ENCODE measurements at regions not wholly inside any gene's neighbourhood (a gene's known extent, or its start where the extent isn't known, plus 50 kb on each side); places are given as distances from the start of the nearest gene placed in this dataset.
A peak's percentile ranks its signal among the peaks of the same experiment; 100 is the strongest.
"Not testable (repeated sequence)": the region's sequence is repeated elsewhere in the genome, so short reads cannot be mapped to it uniquely, and the experiment has no call there.

GRCh38 chr4:159410076-159410777 is 307.3 kb downstream of the RAPGEF2 start:
- no peak for DNase-seq

GRCh38 chr4:159410891-159411290 is 308.0 kb downstream of the RAPGEF2 start:
- no peak for DNase-seq

- no peak for DNase-seq
Measured at GRCh38 chr4:159413306-159413943, 310.5 kb downstream of the RAPGEF2 start.

- no peak for DNase-seq
Measured at GRCh38 chr4:159414305-159414704, 311.4 kb downstream of the RAPGEF2 start.

- DNase-seq, result no peak
Measured at GRCh38 chr4:159416073-159416472, 313.2 kb downstream of the RAPGEF2 start.

GRCh38 chr4:159416996-159417395 is 314.1 kb downstream of the RAPGEF2 start:
- no peak for DNase-seq

GRCh38 chr4:159420162-159421057 is 317.5 kb downstream of the RAPGEF2 start:
- DNase-seq, result no peak

- not testable (repeated sequence) for DNase-seq
Measured at GRCh38 chr4:159421058-159421419, 318.2 kb downstream of the RAPGEF2 start.

- no peak for DNase-seq
Measured at GRCh38 chr4:159422019-159422418, 319.1 kb downstream of the RAPGEF2 start.

GRCh38 chr4:159422626-159423025 is 319.7 kb downstream of the RAPGEF2 start:
- no peak for DNase-seq

- DNase-seq, result peak; percentile 33
Measured at GRCh38 chr4:159425737-159426305, 322.9 kb downstream of the RAPGEF2 start.

- DNase-seq, result no peak
Measured at GRCh38 chr4:159428293-159428692, 325.4 kb downstream of the RAPGEF2 start.

- DNase-seq, result peak; percentile 21
Measured at GRCh38 chr4:159428975-159429692, 326.3 kb downstream of the RAPGEF2 start.

- no peak for DNase-seq
Measured at GRCh38 chr4:159429693-159430035, 326.8 kb downstream of the RAPGEF2 start.

- DNase-seq, result no peak
Measured at GRCh38 chr4:159430896-159431295, 328.0 kb downstream of the RAPGEF2 start.

GRCh38 chr4:159432436-159432835 is 329.6 kb downstream of the RAPGEF2 start:
- no peak for DNase-seq

GRCh38 chr4:159433337-159433736 is 330.5 kb downstream of the RAPGEF2 start:
- DNase-seq, result no peak

GRCh38 chr4:159434114-159434870 is 331.4 kb downstream of the RAPGEF2 start:
- no peak for DNase-seq

- no peak for DNase-seq
Measured at GRCh38 chr4:159434871-159435241, 332.0 kb downstream of the RAPGEF2 start.

GRCh38 chr4:159435561-159436023 is 332.7 kb downstream of the RAPGEF2 start:
- no peak for DNase-seq

- no peak for DNase-seq
Measured at GRCh38 chr4:159443975-159444374, 341.1 kb downstream of the RAPGEF2 start.
